HG03095 (cell line): ENCODE measurements at regions not wholly inside any gene's neighbourhood (a gene's known extent, or its start where the extent isn't known, plus 50 kb on each side); places are given as distances from the start of the nearest gene placed in this dataset.
A peak's percentile ranks its signal among the peaks of the same experiment; 100 is the strongest.

Experiments
- ATAC-seq: cut with Tn5 transposase; IDR thresholded peaks from one replicate; pipeline ENCODE4 v1.9.1; 2021; ENCODE audit warnings: moderate library complexity; ENCODE audit not compliant: unreplicated experiment

DNA sequence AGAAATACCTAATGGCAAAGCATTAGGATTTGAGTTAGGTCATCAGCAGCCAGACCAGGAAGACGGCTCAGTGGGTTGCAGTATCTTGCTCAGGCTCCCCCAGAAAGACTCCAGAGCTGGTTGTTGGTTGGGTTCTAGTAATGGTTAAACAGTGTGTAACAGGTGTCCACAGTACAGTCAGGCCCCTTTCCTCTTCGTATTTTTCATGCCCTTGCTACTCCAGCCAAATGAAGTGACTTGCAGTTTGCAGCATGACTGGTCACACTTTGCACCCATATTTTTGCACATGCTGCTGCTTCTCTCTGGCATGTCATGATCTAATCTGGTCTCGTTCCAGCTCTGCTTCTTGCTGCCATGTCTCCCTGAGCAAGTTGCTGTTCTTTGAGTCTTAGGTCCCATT, 60.6 kb upstream of the TRPC7 start:
- no peak for ATAC-seq

DNA sequence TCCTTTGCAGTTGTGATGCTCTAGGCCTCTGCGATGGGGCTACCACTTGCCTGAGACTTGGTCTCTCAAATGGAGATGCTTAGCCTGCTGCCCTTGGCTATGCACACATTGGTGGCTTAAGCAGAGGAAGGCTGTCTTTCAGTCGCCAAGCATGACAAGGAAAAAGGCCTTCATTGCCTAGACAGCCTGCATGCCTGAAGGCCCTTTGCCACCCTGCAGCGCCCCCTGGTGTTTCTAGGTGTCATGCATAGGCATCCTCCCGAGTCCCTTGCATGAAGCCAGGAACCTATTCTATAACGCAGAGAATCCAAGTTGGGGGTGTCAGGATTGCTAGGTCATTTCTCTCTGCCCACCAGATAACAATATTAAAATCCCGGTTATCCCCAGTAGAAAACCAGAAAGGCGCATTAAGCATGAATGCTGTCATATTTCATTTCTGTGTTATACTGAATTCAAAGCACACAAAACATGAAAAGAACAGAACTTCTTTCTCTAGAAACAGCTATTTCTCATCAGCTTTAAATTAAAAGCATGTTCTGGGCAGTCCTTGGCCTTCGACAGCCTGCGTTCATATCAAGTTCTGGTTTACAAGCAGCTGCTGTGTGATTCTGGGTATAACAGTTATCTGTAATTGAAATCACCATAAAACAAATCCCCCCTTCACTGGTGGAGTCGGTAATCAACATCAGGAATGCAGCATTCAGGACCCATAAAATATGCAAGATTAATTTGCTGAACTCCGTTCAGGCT, 59.7 kb upstream of the TRPC7 start:
- ATAC-seq, result peak; percentile 59

DNA sequence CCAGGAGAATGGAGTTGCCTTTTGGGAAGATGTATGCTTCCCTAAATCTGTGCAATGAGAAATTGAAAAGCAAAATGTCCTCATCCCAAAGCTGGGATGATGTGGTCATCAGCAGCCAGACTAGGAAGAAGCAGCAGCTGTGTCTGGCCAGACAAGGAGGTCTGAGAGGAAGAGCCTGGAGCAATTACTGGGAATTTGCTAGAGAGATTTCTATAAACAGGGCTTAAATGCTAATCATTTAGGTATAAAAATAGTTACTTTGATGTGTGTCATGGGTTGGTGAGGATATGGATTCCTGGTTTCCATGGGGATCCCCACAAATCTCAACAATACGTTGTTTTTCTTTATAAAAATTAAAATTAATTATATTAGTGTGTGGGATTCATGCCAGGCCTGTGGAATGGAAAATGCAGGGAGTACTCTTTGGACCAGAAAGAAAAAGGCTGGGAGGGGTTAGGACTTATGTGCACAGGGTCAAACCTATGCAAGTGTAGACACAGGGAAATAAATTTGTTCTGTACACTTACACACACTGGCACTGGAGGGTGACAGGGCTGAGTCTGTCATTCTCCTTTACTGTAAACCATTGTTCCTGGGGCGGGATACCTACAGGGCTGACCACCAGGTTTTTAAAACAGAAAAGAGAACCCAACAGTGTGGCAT, 58.7 kb upstream of the TRPC7 start:
- ATAC-seq, result no peak

DNA sequence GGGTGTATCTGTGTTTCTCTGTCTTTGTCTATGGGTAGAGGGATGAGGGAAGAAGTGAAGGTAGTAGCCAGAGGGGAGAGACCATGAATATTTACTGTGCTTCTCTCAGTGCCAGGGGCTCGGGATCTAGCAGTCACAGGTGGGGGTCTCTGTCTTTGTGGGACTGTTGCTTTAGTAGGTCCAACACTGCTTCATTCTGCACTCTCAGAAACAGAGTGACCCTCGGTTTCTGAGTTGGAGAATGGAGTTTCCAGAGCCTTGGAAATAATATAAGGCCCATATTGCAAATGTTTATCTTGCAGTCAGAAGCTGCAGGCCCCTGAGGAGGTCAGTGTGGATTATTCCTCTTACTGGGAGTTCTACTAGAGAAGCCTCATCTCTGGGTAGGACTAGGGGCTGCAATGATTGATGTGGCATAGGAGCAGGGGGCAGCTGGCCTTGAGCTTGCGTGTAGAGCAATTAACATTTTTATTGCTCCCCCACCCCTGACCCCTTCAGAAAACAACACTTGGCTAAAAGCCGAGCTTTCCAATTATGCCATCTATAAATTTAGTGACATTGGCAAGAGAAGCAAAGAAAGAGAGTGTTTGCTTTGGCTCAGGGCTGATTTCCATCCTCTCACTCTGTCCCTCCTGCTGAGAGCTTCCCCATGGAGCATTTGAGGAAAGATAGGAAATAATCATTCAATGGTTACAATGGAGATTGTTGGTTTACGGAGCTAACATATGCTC, 55.0 kb upstream of the TRPC7 start:
- no peak for ATAC-seq

DNA sequence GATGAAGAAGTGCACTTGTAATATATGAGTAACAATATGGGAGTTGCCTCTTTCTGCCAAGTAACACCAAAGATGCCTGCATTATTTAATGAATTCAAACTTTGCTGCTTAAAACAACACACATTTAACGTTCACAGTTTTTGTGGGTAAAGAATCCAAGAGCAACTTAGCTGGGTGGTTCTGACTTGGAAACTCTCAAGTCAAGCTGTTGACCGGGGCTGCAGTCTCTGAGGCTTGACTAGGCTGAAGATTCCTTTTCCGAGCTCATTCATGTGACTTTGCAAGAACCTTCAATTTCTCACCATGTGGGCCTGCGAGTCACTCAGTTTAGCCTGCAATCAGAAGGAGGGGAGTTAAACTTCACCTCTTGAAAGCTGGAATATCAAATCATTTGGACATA, 53.0 kb upstream of the TRPC7 start:
- ATAC-seq, result no peak
